SK-N-SH (cell line): ENCODE measurements at regions not wholly inside any gene's neighbourhood (a gene's known extent, or its start where the extent isn't known, plus 50 kb on each side); places are given as distances from the start of the nearest gene placed in this dataset.

ENCODE experiments used
- CTCF ChIA-PET: fragments of 300-600, 350-600 bp; formaldehyde crosslinking; extraction: SDS; loops from one replicate; lab custom pipeline; 2021; lab: Yijun Ruan, JAX
- POLR2A ChIA-PET: fragments of 350-600 bp; sonication (Branson Sonifier 250); formaldehyde crosslinking; extraction: SDS; loops from one replicate; lab custom pipeline; 2020; ENCODE audit warnings: antibody characterized with exemption, inconsistent platforms; lab: Yijun Ruan, JAX
- DNase-seq: peaks from one replicate; pipeline ENCODE4 v3.0.0; 2012
- H2AFZ ChIP-seq: fragments of 200-600 bp; sonication (generic); 2 replicates; pipeline ENCODE4 v1.8.1; 2016; ENCODE audit warnings: antibody characterized with exemption, mild to moderate bottlenecking, low read depth
- H3F3A ChIP-seq: fragments of 200-600 bp; sonication (generic); replicated peaks from 2 replicates; pipeline ENCODE3; 2016; ENCODE audit warnings: antibody characterized with exemption, mild to moderate bottlenecking; ENCODE audit not compliant: insufficient read depth
- H3K27ac ChIP-seq, 2 experiments: fragments of 200-500 bp in 1 of 2; fragments of 200-600 bp in 1 of 2; sonication (Bioruptor generic) in 1 of 2; sonication (generic), shearing (Covaris generic) in 1 of 2; 2 replicates each; pipeline versions ENCODE4 v1.5.1 to v1.6.1; 2014 to 2016; ENCODE audit warnings: low read depth in 2 of 2, inconsistent platforms in 1 of 2, low read length in 1 of 2, mild to moderate bottlenecking in 1 of 2, mixed read lengths in 1 of 2
- H3K27me3 ChIP-seq: fragments of 200-600 bp; sonication (generic), shearing (Covaris generic); 2 replicates; pipeline ENCODE4 v1.6.1; 2016; ENCODE audit warnings: mixed run types; ENCODE audit not compliant: insufficient read depth
- H3K36me3 ChIP-seq, 2 experiments: fragments of 200-500 bp in 1 of 2; fragments of 200-600 bp in 1 of 2; sonication (Bioruptor generic) in 1 of 2; sonication (generic) in 1 of 2; replicated peaks in 1 of 2; 2 replicates each; pipeline versions ENCODE3 to v1.5.1; 2014 to 2016; ENCODE audit warnings: low read length in 1 of 2, mild to moderate bottlenecking in 1 of 2; ENCODE audit not compliant: insufficient read depth in 2 of 2, control insufficient read depth in 1 of 2
- H3K4me1 ChIP-seq, 2 experiments: fragments of 200-500 bp in 1 of 2; fragments of 200-600 bp in 1 of 2; sonication (Bioruptor generic) in 1 of 2; sonication (generic), shearing (Covaris generic) in 1 of 2; 2 replicates each; pipeline versions ENCODE4 v1.5.1 to v1.6.1; 2014 to 2016; ENCODE audit warnings: low read depth in 1 of 2, low read length in 1 of 2, mixed run types in 1 of 2; ENCODE audit not compliant: insufficient read depth in 2 of 2, control insufficient read depth in 1 of 2
- H3K4me2 ChIP-seq: fragments of 200-600 bp; sonication (generic), shearing (Covaris generic); 2 replicates; pipeline ENCODE4 v1.6.1; 2017; ENCODE audit warnings: mixed run types
- H3K4me3 ChIP-seq, 2 experiments: fragments of 200-500 bp in 1 of 2; fragments of 200-600 bp in 1 of 2; sonication (Bioruptor generic) in 1 of 2; sonication (generic), shearing (Covaris generic) in 1 of 2; 2 replicates each; pipeline versions ENCODE4 v1.5.1 to v1.8.1; 2014 to 2016; ENCODE audit warnings: low read depth in 2 of 2, inconsistent platforms in 1 of 2, low read length in 1 of 2, mild to moderate bottlenecking in 1 of 2, mixed read lengths in 1 of 2, moderate library complexity in 1 of 2
- H3K79me2 ChIP-seq: fragments of 200-600 bp; sonication (generic); 2 replicates; pipeline ENCODE4 v1.8.1; 2017; ENCODE audit warnings: mild to moderate bottlenecking; ENCODE audit not compliant: insufficient read depth
- H3K9ac ChIP-seq: fragments of 200-600 bp; sonication (generic); 2 replicates; pipeline ENCODE4 v1.6.1; 2017; ENCODE audit warnings: mixed run types
- H3K9me2 ChIP-seq: fragments of 200-600 bp; sonication (generic); 2 replicates; pipeline ENCODE4 v1.6.1; 2017; ENCODE audit warnings: mixed run types
- H3K9me3 ChIP-seq: fragments of 200-600 bp; sonication (generic); 2 replicates; pipeline ENCODE4 v1.6.1; 2017; ENCODE audit warnings: mixed run types, mild to moderate bottlenecking, moderate library complexity
- H4K20me1 ChIP-seq: fragments of 200-600 bp; sonication (generic); 2 replicates; pipeline ENCODE4 v1.6.1; 2017; ENCODE audit warnings: mild to moderate bottlenecking, mixed run types; ENCODE audit not compliant: insufficient read depth
- CHD2 ChIP-seq: fragments of 150-350 bp; IDR thresholded peaks from 2 replicates; pipeline ENCODE4 v1.6.1; 2018; ENCODE audit warnings: low read length; ENCODE audit not compliant: partially characterized antibody
- CTCF ChIP-seq: fragments of 200-600 bp; sonication (generic); IDR thresholded peaks from 2 replicates; pipeline ENCODE4 v1.6.1; 2017; ENCODE audit warnings: antibody characterized with exemption, mild to moderate bottlenecking, moderate library complexity
- ELF1 ChIP-seq: IDR thresholded peaks from 2 replicates; pipeline ENCODE4 v1.4.0; 2012
- EP300 ChIP-seq, 2 experiments: IDR thresholded peaks; 2 replicates each; pipeline versions ENCODE4 v1.4.0 to v1.6.1; 2012; ENCODE audit warnings: borderline replicate concordance in 1 of 2, low read depth in 1 of 2, low read length in 1 of 2
- FOSL2 ChIP-seq: IDR thresholded peaks from 2 replicates; pipeline ENCODE4 v1.4.0; 2012; ENCODE audit warnings: low read depth, mild to moderate bottlenecking, moderate library complexity, borderline replicate concordance
- IRF3 ChIP-seq: fragments of 150-350 bp; IDR thresholded peaks from 2 replicates; pipeline ENCODE4 v1.6.1; 2016; ENCODE audit warnings: mild to moderate bottlenecking, low read depth, low read length
- JUND ChIP-seq: IDR thresholded peaks from 2 replicates; pipeline ENCODE4 v1.4.0; 2012
- MEF2A ChIP-seq: IDR thresholded peaks from 2 replicates; pipeline ENCODE4 v1.4.0; 2012; ENCODE audit warnings: low read depth, borderline replicate concordance
- NFIC ChIP-seq: IDR thresholded peaks from 2 replicates; pipeline ENCODE4 v1.4.0; 2012; ENCODE audit warnings: borderline replicate concordance
- NRF1 ChIP-seq: IDR thresholded peaks from 2 replicates; pipeline ENCODE4 v1.6.1; 2012; ENCODE audit warnings: low read depth, mild to moderate bottlenecking, low read length
- PBX3 ChIP-seq: IDR thresholded peaks from 2 replicates; pipeline ENCODE4; 2012
- RAD21 ChIP-seq: IDR thresholded peaks from 2 replicates; pipeline ENCODE4 v1.6.1; 2012; ENCODE audit warnings: mild to moderate bottlenecking, low read length
- RCOR1 ChIP-seq: fragments of 150-350 bp; IDR thresholded peaks from 2 replicates; pipeline ENCODE4 v1.6.1; 2017; ENCODE audit warnings: antibody characterized with exemption, low read length
- RFX5 ChIP-seq: IDR thresholded peaks from 2 replicates; pipeline ENCODE4 v1.6.1; 2012; ENCODE audit warnings: mild to moderate bottlenecking, improper control_type of control experiment, low read length
- RXRA ChIP-seq: IDR thresholded peaks from 2 replicates; pipeline ENCODE4 v1.4.0; 2012; ENCODE audit warnings: low read depth, mild to moderate bottlenecking, borderline replicate concordance
- SMC3 ChIP-seq: IDR thresholded peaks from 2 replicates; pipeline ENCODE4 v1.6.1; 2012; ENCODE audit warnings: low read depth, low read length, improper control_type of control experiment
- TAF1 ChIP-seq: IDR thresholded peaks from 2 replicates; pipeline ENCODE4 v1.6.1; 2012; ENCODE audit warnings: low read depth, mild to moderate bottlenecking, low read length, moderate library complexity, borderline replicate concordance
- TCF12 ChIP-seq: IDR thresholded peaks from 2 replicates; pipeline ENCODE4 v1.4.0; 2012
- USF1 ChIP-seq: IDR thresholded peaks from 2 replicates; pipeline ENCODE4 v1.4.0; 2012; ENCODE audit warnings: low read depth, borderline replicate concordance
- YY1 ChIP-seq: IDR thresholded peaks from 2 replicates; pipeline ENCODE4 v1.4.0; 2012; ENCODE audit warnings: low read depth, mild to moderate bottlenecking
- WGBS: methylation state at CpG from one replicate; pipeline ENCODE4 v1.1.6; 2017; ENCODE audit warnings: low lambda C conversion rate; 5-methylcytosine and 5-hydroxymethylcytosine counted together

GRCh38 chr7:35570937-35571336 lies 124.0 kb downstream of the HERPUD2 start:
- no peak for DNase-seq
- H3K4me3 ChIP-seq: no peak overlapping the region
- no peak overlapping the region for H3K4me2 ChIP-seq
- CTCF ChIA-PET: no interaction called here
- POLR2A ChIA-PET: no interaction called here
- no peak for TF ChIP-seq YY1
- TF ChIP-seq ELF1: no peak
- no peak for TF ChIP-seq RFX5
- no peak for TF ChIP-seq CTCF
- no peak for TF ChIP-seq IRF3
- no peak for TF ChIP-seq EP300 (IDR thresholded peaks at IDR 0.05; ENCODE audit: borderline replicate concordance in 1 of 2, low read depth in 1 of 2, low read length in 1 of 2)
- no peak for TF ChIP-seq RXRA
- TF ChIP-seq CHD2: no peak
- no peak for TF ChIP-seq TCF12
- no peak for TF ChIP-seq MEF2A
- no peak for TF ChIP-seq NFIC
- TF ChIP-seq FOSL2: no peak
- TF ChIP-seq RAD21: no peak
- no peak for TF ChIP-seq RCOR1
- TF ChIP-seq JUND: no peak
- no peak for TF ChIP-seq USF1
- TF ChIP-seq PBX3: no peak
- TF ChIP-seq NRF1: no peak
- no peak for TF ChIP-seq TAF1
- no peak for TF ChIP-seq SMC3
- H3K27ac ChIP-seq: no peak overlapping the region
- H3K9me3 ChIP-seq: no peaks in the 10 kb centered on the region
- H3K4me1 ChIP-seq: peaks cover 0 to 4% of the 10 kb centered on the region in 2 experiments; a peak in 1 of 4 replicates
- H3K9ac ChIP-seq: no peak overlapping the region
- H3K79me2 ChIP-seq: no peaks in the 10 kb centered on the region
- no peaks in the 10 kb centered on the region for H3K9me2 ChIP-seq
- H3F3A ChIP-seq: no peaks in the 10 kb centered on the region
- no peak overlapping the region for H2AFZ ChIP-seq
- peaks cover 4% of the 10 kb centered on the region for H3K27me3 ChIP-seq
- WGBS: 50% methylated on average over 5 of the region's 5 CpGs
- H4K20me1 ChIP-seq: no peaks in the 10 kb centered on the region
- H3K36me3 ChIP-seq: no peaks in the 10 kb centered on the region
